DND-41 (cell line): ENCODE measurements at regions not wholly inside any gene's neighbourhood (a gene's known extent, or its start where the extent isn't known, plus 50 kb on each side); places are given as distances from the start of the nearest gene placed in this dataset.
"Not testable (repeated sequence)": the region's sequence is repeated elsewhere in the genome, so short reads cannot be mapped to it uniquely, and the experiment has no call there.

Experiments used
- ATAC-seq: fragments of 200-7000 bp; cut with Tn5 transposase; 3 replicates; pipeline ENCODE4 v1.9.1; 2021; ENCODE audit warnings: low read depth; ENCODE audit not compliant: insufficient read depth
- DNase-seq: peaks from one replicate; pipeline ENCODE4 v3.0.0-alpha.2; 2020
- H2AFZ ChIP-seq: 2 replicates; pipeline ENCODE4 v1.6.0; 2012; ENCODE audit warnings: low read depth, low read length
- H3K27ac ChIP-seq: 2 replicates; pipeline ENCODE4 v1.5.1; 2012; ENCODE audit warnings: low read length, inconsistent platforms
- H3K27me3 ChIP-seq: fragments of 200-600 bp; sonication (generic); 2 replicates; pipeline ENCODE4 v1.6.0; 2012; ENCODE audit warnings: low read length, mild to moderate bottlenecking, inconsistent platforms; ENCODE audit not compliant: insufficient read depth, poor library complexity
- H3K36me3 ChIP-seq: 2 replicates; pipeline ENCODE4 v1.5.1; 2012; ENCODE audit warnings: low read length, inconsistent platforms; ENCODE audit not compliant: insufficient read depth
- H3K4me1 ChIP-seq: 2 replicates; pipeline ENCODE4 v1.5.1; 2012; ENCODE audit warnings: mild to moderate bottlenecking, low read length; ENCODE audit not compliant: insufficient read depth
- H3K4me2 ChIP-seq: 2 replicates; pipeline ENCODE4 v1.6.0; 2012; ENCODE audit warnings: mild to moderate bottlenecking, moderate library complexity, low read length, inconsistent platforms; ENCODE audit not compliant: insufficient read depth
- H3K4me3 ChIP-seq, 2 experiments: fragments of 200-600 bp in 1 of 2; shearing (Covaris generic) in 1 of 2; 2 replicates each; pipeline ENCODE4 v1.5.1; 2012 to 2016; ENCODE audit warnings: inconsistent platforms in 2 of 2, low read length in 2 of 2, mild to moderate bottlenecking in 2 of 2, low read depth in 1 of 2, moderate library complexity in 1 of 2
- H3K79me2 ChIP-seq: 2 replicates; pipeline ENCODE4 v1.6.0; 2012; ENCODE audit warnings: low read length, inconsistent platforms; ENCODE audit not compliant: insufficient read depth
- H3K9ac ChIP-seq: 2 replicates; pipeline ENCODE4 v1.6.0; 2012; ENCODE audit warnings: low read depth, mild to moderate bottlenecking, inconsistent platforms, low read length, moderate library complexity
- H3K9me3 ChIP-seq: 2 replicates; pipeline ENCODE4 v1.5.1; 2012; ENCODE audit warnings: low read length, moderate library complexity, mild to moderate bottlenecking, inconsistent platforms; ENCODE audit not compliant: insufficient read depth, severe bottlenecking
- H4K20me1 ChIP-seq: 2 replicates; pipeline ENCODE4 v1.6.0; 2012; ENCODE audit warnings: low read length; ENCODE audit not compliant: insufficient read depth

GRCh38 chr16:32740766-32741499 lies 65.0 kb upstream of the TP53TG3 start:
- ATAC-seq = peak; percentile 73
- not testable (repeated sequence) for DNase-seq, H3K9me3 ChIP-seq, H3K36me3 ChIP-seq, H3K27ac ChIP-seq, H3K4me1 ChIP-seq, H3K4me2 ChIP-seq, H4K20me1 ChIP-seq, H3K27me3 ChIP-seq, H3K9ac ChIP-seq, H3K4me3 ChIP-seq, H2AFZ ChIP-seq, H3K79me2 ChIP-seq
